Ishikawa (cell line): ENCODE measurements at regions not wholly inside any gene's neighbourhood (a gene's known extent, or its start where the extent isn't known, plus 50 kb on each side); places are given as distances from the start of the nearest gene placed in this dataset.

Experiments
- CEBPB ChIP-seq: IDR thresholded peaks from 2 replicates; pipeline ENCODE4 v1.6.1; 2012
- CREB1 ChIP-seq: IDR thresholded peaks from 2 replicates; pipeline ENCODE4 v1.6.1; 2012; ENCODE audit warnings: low read depth
- EGR1 ChIP-seq: IDR thresholded peaks from 2 replicates; pipeline ENCODE4 v1.6.1; 2012
- EP300 ChIP-seq: IDR thresholded peaks from 2 replicates; pipeline ENCODE4 v1.6.1; 2012; ENCODE audit warnings: borderline replicate concordance
- FOXM1 ChIP-seq: IDR thresholded peaks from 2 replicates; pipeline ENCODE4 v1.6.1; 2012; ENCODE audit warnings: low read depth, borderline replicate concordance
- NFIC ChIP-seq: IDR thresholded peaks from 2 replicates; pipeline ENCODE4 v1.6.1; 2012
- RAD21 ChIP-seq: IDR thresholded peaks from 2 replicates; pipeline ENCODE4 v1.6.1; 2012; ENCODE audit warnings: low read depth
- TAF1 ChIP-seq: IDR thresholded peaks from 2 replicates; pipeline ENCODE4 v1.6.1; 2012; ENCODE audit warnings: low read depth, mild to moderate bottlenecking
- TCF12 ChIP-seq: IDR thresholded peaks from 2 replicates; pipeline ENCODE4 v1.6.1; 2012; ENCODE audit warnings: low read depth
- TEAD4 ChIP-seq: IDR thresholded peaks from 2 replicates; pipeline ENCODE4 v1.6.1; 2012
- YY1 ChIP-seq: IDR thresholded peaks from 2 replicates; pipeline ENCODE4 v1.6.1; 2012; ENCODE audit warnings: low read depth
- ZBTB7A ChIP-seq: IDR thresholded peaks from 2 replicates; pipeline ENCODE4 v1.6.1; 2012; ENCODE audit warnings: low read depth
- TF ChIP-seq, protein P1 (sequence below): IDR thresholded peaks from 2 replicates; pipeline ENCODE4 v1.6.1; 2012
- TF ChIP-seq, protein P2 (sequence below): IDR thresholded peaks from 2 replicates; pipeline ENCODE4 v1.6.1; 2012; ENCODE audit warnings: low read depth, mild to moderate bottlenecking
- TF ChIP-seq, protein P3 (sequence below): IDR thresholded peaks from 2 replicates; pipeline ENCODE4 v1.6.1; 2012

DNA sequence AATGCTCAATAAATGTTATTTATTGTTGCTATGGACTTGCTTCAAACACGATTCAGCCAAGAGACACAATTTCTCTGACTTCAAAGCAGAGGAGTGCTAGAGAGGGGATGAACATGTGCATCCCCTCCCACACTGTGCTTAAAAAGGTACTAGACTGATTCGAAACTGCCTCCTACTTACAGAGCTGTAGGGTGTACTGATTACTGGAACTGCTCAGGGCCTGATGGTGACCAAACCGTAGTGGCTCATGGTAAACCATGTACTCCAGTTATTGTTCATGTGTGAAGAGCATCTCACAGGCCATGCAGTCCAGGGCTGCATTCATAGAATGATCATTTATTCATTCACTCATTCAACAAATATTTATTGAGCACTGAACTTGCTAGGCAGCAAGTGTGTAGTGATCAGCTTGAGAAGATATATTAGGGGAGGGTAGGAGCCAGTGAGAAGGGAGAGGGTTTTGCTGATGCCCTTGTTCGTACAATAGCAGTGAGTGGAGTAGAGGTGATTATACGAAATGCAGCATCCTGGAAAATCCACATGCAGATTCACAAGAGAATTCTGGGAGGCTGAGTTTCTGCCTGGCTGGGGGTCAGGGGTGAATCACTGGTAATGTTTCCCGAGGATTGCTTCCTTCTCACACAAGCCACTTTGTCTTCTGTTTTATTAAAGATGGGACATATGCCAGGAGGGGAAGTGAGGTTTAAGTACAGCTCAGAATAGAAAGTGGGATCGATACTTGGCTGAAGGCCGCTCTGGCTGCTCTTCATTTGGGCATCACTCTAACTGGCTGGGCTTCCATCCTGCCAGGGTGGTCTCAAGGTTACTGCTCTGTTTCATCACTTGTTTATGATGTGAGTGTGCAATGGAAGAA is 245.4 kb downstream of the RAD51AP2 start:
- TF ChIP-seq, protein P1, sequence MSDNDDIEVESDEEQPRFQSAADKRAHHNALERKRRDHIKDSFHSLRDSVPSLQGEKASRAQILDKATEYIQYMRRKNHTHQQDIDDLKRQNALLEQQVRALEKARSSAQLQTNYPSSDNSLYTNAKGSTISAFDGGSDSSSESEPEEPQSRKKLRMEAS = no peak
- TF ChIP-seq EGR1 (no peak), YY1 (no peak), CREB1 (no peak), TAF1 (no peak), NFIC (no peak), FOXM1 (no peak), TCF12 (no peak), ZBTB7A (no peak), EP300 (no peak), RAD21 (no peak), CEBPB (no peak), TEAD4 (no peak)
- TF ChIP-seq, protein P2, sequence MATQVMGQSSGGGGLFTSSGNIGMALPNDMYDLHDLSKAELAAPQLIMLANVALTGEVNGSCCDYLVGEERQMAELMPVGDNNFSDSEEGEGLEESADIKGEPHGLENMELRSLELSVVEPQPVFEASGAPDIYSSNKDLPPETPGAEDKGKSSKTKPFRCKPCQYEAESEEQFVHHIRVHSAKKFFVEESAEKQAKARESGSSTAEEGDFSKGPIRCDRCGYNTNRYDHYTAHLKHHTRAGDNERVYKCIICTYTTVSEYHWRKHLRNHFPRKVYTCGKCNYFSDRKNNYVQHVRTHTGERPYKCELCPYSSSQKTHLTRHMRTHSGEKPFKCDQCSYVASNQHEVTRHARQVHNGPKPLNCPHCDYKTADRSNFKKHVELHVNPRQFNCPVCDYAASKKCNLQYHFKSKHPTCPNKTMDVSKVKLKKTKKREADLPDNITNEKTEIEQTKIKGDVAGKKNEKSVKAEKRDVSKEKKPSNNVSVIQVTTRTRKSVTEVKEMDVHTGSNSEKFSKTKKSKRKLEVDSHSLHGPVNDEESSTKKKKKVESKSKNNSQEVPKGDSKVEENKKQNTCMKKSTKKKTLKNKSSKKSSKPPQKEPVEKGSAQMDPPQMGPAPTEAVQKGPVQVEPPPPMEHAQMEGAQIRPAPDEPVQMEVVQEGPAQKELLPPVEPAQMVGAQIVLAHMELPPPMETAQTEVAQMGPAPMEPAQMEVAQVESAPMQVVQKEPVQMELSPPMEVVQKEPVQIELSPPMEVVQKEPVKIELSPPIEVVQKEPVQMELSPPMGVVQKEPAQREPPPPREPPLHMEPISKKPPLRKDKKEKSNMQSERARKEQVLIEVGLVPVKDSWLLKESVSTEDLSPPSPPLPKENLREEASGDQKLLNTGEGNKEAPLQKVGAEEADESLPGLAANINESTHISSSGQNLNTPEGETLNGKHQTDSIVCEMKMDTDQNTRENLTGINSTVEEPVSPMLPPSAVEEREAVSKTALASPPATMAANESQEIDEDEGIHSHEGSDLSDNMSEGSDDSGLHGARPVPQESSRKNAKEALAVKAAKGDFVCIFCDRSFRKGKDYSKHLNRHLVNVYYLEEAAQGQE = no peak
- TF ChIP-seq, protein P3, sequence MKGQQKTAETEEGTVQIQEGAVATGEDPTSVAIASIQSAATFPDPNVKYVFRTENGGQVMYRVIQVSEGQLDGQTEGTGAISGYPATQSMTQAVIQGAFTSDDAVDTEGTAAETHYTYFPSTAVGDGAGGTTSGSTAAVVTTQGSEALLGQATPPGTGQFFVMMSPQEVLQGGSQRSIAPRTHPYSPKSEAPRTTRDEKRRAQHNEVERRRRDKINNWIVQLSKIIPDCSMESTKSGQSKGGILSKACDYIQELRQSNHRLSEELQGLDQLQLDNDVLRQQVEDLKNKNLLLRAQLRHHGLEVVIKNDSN = no peak

DNA sequence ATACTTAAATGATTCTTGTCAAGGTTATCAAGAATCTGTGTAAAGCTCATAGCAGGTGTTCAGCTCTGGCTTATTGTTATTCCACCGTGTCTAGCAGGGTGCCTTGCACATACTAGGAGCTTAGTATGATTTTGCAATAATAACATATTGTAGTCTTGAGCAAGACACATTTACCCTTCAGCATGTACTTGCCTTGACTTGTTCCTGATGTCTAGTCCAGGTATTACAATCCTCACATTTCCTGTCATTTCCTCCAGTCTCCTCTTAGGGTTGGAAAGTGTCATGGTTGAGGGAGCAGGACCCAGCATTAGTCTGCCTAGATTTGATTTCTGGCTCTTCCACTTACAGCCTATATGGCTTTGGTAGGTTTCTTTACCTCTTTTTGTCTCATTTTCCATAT is 246.1 kb downstream of the RAD51AP2 start:
- TF ChIP-seq ZBTB7A (no peak), CEBPB (no peak), TEAD4 (no peak), NFIC (no peak)

DNA sequence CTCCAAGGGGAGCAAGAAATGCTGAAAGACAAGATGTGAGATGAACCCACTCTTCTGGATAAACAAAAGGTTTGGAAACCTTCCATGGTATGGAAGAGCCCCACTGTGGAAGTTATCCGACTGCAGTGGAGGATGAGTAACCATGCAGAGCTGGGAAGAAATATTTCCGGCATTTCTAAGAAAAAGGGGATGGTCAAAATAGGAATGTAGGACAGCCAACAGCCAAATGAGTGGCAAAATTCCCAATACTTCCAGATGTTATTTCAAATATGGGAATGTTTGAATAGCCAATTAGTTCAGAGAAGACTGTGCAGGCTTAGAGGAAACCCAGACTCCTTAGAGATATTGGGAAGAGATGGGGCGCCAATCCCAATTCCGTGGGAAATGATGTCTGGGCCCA is 246.8 kb downstream of the RAD51AP2 start:
- TF ChIP-seq, protein P1 = no peak

DNA sequence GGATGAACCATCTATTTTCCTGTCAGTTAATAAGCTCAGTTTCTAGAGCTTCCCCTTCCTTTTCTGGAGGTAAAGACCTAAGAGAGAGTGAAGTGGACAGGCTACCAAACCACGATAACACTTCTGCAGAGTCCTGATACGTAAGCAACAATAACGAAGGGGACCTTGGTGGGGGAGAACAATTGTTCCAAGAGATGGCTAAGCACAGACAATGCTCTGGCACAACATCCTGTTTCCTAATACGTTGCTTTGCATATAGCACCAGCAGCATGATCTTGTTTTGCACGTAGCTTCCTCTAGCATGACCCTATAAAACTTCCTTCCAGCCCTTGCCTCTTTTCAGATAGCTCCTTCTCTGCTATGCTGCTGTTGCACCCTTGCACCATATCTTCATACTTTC is 247.3 kb downstream of the RAD51AP2 start:
- TF ChIP-seq TAF1 (no peak), CEBPB (no peak), FOXM1 (no peak), NFIC (no peak), EP300 (no peak), EGR1 (no peak), YY1 (no peak), CREB1 (no peak), TCF12 (no peak), ZBTB7A (no peak), RAD21 (no peak), TEAD4 (no peak)
- TF ChIP-seq, protein P1 = no peak
- TF ChIP-seq, protein P2 = no peak
- TF ChIP-seq, protein P3 = no peak

DNA sequence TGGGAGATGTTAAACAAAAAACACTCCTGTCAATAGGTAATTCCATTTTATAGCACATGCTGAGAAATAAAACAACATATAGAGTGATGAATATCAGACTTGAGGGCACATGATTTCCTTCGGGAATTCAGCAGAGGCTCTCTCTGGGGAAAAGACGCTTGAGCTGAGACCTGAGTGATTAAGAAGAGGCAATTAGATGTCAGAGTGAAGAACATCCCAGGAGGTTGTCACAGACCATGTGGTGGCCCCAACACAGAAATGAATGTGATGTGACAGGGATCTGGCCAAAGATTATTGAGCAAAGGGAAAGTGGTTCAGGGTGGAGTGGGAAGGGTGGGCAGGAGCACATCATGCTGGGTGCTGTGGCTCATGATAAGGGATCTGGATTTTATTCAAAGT is 254.7 kb downstream of the RAD51AP2 start:
- TF ChIP-seq FOXM1 = no peak
- TF ChIP-seq RAD21 = no peak
- TF ChIP-seq, protein P1 = no peak
- TF ChIP-seq, protein P3 = no peak
- no peak for TF ChIP-seq TEAD4
- TF ChIP-seq TCF12 = no peak
- TF ChIP-seq CREB1 = no peak
- TF ChIP-seq TAF1 = no peak
- no peak for TF ChIP-seq ZBTB7A
